Esophagus muscularis mucosa (tissue), 4 donors: ENCODE measurements at regions not wholly inside any gene's neighbourhood (a gene's known extent, or its start where the extent isn't known, plus 50 kb on each side); places are given as distances from the start of the nearest gene placed in this dataset.

Experiments
- DNase-seq: peaks from one replicate; pipeline ENCODE4 v3.0.0-alpha.2; 2017; ENCODE audit errors: extremely low spot score
- H3K27ac ChIP-seq, 4 donors: fragments of 200-600 bp; sonication (generic); replicated peaks in 1 of 4; 1 replicate in 3 of 4; 2 replicates in 1 of 4; pipeline ENCODE4 v1.5.1; 2016 to 2019; ENCODE audit warnings: mild to moderate bottlenecking in 1 of 4
- H3K27me3 ChIP-seq, 4 donors: fragments of 200-600 bp; sonication (generic); one replicate each; pipeline versions ENCODE4 v1.5.1 to v1.6.0; 2016 to 2019
- H3K36me3 ChIP-seq, 4 donors: fragments of 200-600 bp; sonication (generic); one replicate each; pipeline ENCODE4 v1.5.1; 2016 to 2019
- H3K4me1 ChIP-seq, 4 donors: fragments of 200-600 bp; sonication (generic); one replicate each; pipeline ENCODE4 v1.5.1; 2016 to 2019
- H3K4me3 ChIP-seq, 4 donors: fragments of 200-600 bp; sonication (generic); 1 replicate in 2 of 4; 2 replicates in 2 of 4; pipeline ENCODE4 v1.5.1; 2016 to 2019; ENCODE audit warnings: mild to moderate bottlenecking in 4 of 4, moderate library complexity in 1 of 4
- H3K9me3 ChIP-seq, 4 donors: fragments of 200-600 bp; sonication (generic); 1 replicate in 3 of 4; 2 replicates in 1 of 4; pipeline ENCODE4 v1.5.1; 2016 to 2019
- CTCF ChIP-seq, 3 experiments: fragments of 200-600 bp in 2 of 3; fragments of 450-650 bp in 1 of 3; sonication (generic) in 2 of 3; IDR thresholded peaks; one replicate each; pipeline ENCODE4 v1.5.1; 2017 to 2019; ENCODE audit warnings: antibody characterized with exemption in 3 of 3, mild to moderate bottlenecking in 2 of 3, moderate library complexity in 1 of 3
- EP300 ChIP-seq: sonication (generic); formaldehyde crosslinking; IDR thresholded peaks from one replicate; pipeline ENCODE4 v1.6.1; 2017; ENCODE audit warnings: antibody characterized with exemption
- POLR2A ChIP-seq: fragments of 450-650 bp; IDR thresholded peaks from one replicate; pipeline ENCODE4 v1.6.1; 2017; ENCODE audit warnings: antibody characterized with exemption, moderate library complexity, mild to moderate bottlenecking, low read depth
- POLR2AphosphoS5 ChIP-seq, 2 donors: sonication (generic); formaldehyde crosslinking; IDR thresholded peaks; one replicate each; pipeline ENCODE4 v1.6.1; 2017; ENCODE audit warnings: antibody characterized with exemption in 2 of 2
- WGBS: methylation state at CpG from one replicate; pipeline ENCODE4 v1.1.5; 2018; 5-methylcytosine and 5-hydroxymethylcytosine counted together
- intact Hi-C: fragments of 100-400 bp; cut with DNase I; formaldehyde crosslinking; loops from one replicate; pipeline ENCODE4 v1.15.1; 2023

- H3K4me1 ChIP-seq: no peaks in the 10 kb centered on the region
- DNase-seq: no peak
- TF ChIP-seq CTCF (IDR thresholded peaks at IDR 0.05): no peak
- H3K27me3 ChIP-seq: no peaks in the 10 kb centered on the region
- H3K9me3 ChIP-seq: no peaks in the 10 kb centered on the region
- no peak overlapping the region for H3K4me3 ChIP-seq
- intact Hi-C loops: no loop called here
- no peak overlapping the region for H3K27ac ChIP-seq
- no peaks in the 10 kb centered on the region for H3K36me3 ChIP-seq
- WGBS: 55% methylated on average over 3 of the region's 3 CpGs
Measured at GRCh38 chr1:104098837-104099236, 349.1 kb downstream of the AMY1C start.

- Histone ChIP-seq H3K36me3 (no peaks in the 10 kb centered on the region), H3K27ac (no peak overlapping the region), H3K4me1 (no peaks in the 10 kb centered on the region), H3K9me3 (no peaks in the 10 kb centered on the region), H3K4me3 (no peak overlapping the region), H3K27me3 (no peaks in the 10 kb centered on the region)
- intact Hi-C loops: no loop called here
- no peak for DNase-seq
- 79% methylated on average over 2 of the region's 2 CpGs for WGBS
- TF ChIP-seq POLR2AphosphoS5 (IDR thresholded peaks at IDR 0.05): no peak
- no peak for TF ChIP-seq EP300
Measured at GRCh38 chr1:104100115-104100514, 350.4 kb downstream of the AMY1C start.

- Histone ChIP-seq H3K4me1 (no peaks in the 10 kb centered on the region), H3K9me3 (no peaks in the 10 kb centered on the region), H3K27me3 (no peaks in the 10 kb centered on the region), H3K36me3 (no peaks in the 10 kb centered on the region), H3K27ac (no peak overlapping the region), H3K4me3 (no peak overlapping the region)
- TF ChIP-seq CTCF (IDR thresholded peaks at IDR 0.05) (no peak), EP300 (no peak), POLR2AphosphoS5 (IDR thresholded peaks at IDR 0.05) (no peak), POLR2A (no peak)
- no peak for DNase-seq
- WGBS: 64% methylated on average over 5 of the region's 5 CpGs
- intact Hi-C loops: no loop called here
Measured at GRCh38 chr1:104105465-104105864, 355.8 kb downstream of the AMY1C start.

GRCh38 chr1:104120525-104120924, 370.8 kb downstream of the AMY1C start:
- no peak for DNase-seq
- no peaks in the 10 kb centered on the region for H3K4me1 ChIP-seq
- H3K27me3 ChIP-seq: no peaks in the 10 kb centered on the region
- TF ChIP-seq POLR2A (no peak), CTCF (IDR thresholded peaks at IDR 0.05) (no peak), POLR2AphosphoS5 (IDR thresholded peaks at IDR 0.05) (no peak)
- H3K36me3 ChIP-seq: no peaks in the 10 kb centered on the region
- H3K9me3 ChIP-seq: no peaks in the 10 kb centered on the region
- no peak overlapping the region for H3K27ac ChIP-seq
- intact Hi-C loops: no loop called here
- H3K4me3 ChIP-seq: no peak overlapping the region

- DNase-seq: no peak
- H3K4me3 ChIP-seq: no peak overlapping the region
- no peak for TF ChIP-seq EP300
- TF ChIP-seq POLR2A: no peak
- no peak for TF ChIP-seq POLR2AphosphoS5 (IDR thresholded peaks at IDR 0.05)
- no peak for TF ChIP-seq CTCF (IDR thresholded peaks at IDR 0.05)
- 77% methylated on average over 4 of the region's 4 CpGs for WGBS
- H3K9me3 ChIP-seq: no peaks in the 10 kb centered on the region
- no peaks in the 10 kb centered on the region for H3K36me3 ChIP-seq
- intact Hi-C loops: no loop called here
- H3K27me3 ChIP-seq: no peaks in the 10 kb centered on the region
- no peak overlapping the region for H3K27ac ChIP-seq
- no peaks in the 10 kb centered on the region for H3K4me1 ChIP-seq
Measured at GRCh38 chr1:104121271-104121670, 371.6 kb downstream of the AMY1C start.
